ENCODE measurements at regions not wholly inside any gene's neighbourhood (a gene's known extent, or its start where the extent isn't known, plus 50 kb on each side); places are given as distances from the start of the nearest gene placed in this dataset.

GRCh38 chr11:39144351-39145130 lies 2314.9 kb downstream of the LRRC4C start:
- no peak for DNase-seq (ENCODE audit: low spot score)

DNA sequence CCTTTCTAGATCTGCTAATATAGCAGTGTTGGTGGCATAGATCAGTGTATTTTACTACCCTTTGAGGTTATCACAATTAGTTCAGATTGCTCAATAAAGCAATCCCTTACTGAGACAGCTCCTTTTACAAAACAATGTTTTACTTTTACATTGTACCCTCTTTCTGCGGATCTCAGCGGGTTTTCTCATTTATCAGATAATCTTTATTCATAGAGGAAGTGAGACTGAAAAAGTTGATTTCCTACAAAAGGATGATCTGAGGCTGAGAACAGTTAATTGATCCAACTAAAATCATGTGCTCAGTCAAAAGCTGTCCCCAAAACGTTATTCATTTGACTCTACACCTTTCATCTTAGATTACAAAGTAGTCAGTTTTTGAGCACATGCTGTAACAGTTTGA lies 2319.9 kb downstream of the LRRC4C start:
- DNase-seq (ENCODE audit: low spot score): no peak

DNA sequence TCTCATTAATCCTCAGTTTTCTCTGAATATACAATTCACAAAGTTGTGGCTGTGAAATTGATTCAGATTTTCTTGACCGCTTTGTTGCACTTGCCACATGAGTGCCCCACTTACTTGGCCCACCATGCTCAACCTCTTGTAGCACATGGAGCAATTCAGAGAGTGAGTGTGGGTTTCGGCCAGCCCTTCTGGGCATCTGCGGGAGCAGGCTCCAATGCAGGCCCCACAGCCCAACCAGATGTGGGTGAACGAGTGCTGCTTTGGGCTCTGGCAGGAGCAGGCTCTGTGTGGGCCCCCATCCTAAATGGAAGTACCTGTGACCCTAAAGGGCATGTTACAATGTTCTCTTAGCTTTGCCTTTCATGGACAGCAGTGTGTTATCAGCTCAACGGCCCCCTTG lies 2338.6 kb downstream of the LRRC4C start:
- DNase-seq (ENCODE audit: low spot score): no peak

- no peak for DNase-seq (ENCODE audit: low spot score)
Observed at GRCh38 chr11:39113606-39114005, 2345.8 kb downstream of the LRRC4C start.

DNA sequence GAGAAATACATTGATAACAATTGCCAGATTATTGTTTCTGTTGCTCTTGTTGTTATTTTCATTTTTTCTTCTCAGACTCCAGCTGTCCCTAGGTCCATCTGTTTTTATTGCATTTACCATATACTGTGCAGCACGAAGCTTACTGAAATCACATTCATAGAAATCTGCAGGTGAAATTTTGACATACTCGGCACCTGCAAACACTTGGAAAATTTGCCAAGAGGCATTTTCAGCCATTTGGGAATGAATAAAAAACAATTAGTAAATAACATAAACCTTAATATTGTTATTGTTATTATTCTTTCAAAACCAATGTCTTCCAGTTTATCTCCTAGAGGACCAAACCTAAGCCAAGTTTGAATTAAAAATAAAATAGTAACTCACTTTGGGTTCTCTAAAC lies 2357.2 kb downstream of the LRRC4C start:
- DNase-seq (ENCODE audit: low spot score): no peak

- DNase-seq (ENCODE audit: low spot score): no peak
Observed at GRCh38 chr11:39078465-39078864, 2381.0 kb downstream of the LRRC4C start.

- DNase-seq (ENCODE audit: low spot score): no peak
Observed at GRCh38 chr11:39037611-39038010, 2421.8 kb downstream of the LRRC4C start.

GRCh38 chr11:39036021-39036420 lies 2423.4 kb downstream of the LRRC4C start:
- DNase-seq (ENCODE audit: low spot score): no peak

DNA sequence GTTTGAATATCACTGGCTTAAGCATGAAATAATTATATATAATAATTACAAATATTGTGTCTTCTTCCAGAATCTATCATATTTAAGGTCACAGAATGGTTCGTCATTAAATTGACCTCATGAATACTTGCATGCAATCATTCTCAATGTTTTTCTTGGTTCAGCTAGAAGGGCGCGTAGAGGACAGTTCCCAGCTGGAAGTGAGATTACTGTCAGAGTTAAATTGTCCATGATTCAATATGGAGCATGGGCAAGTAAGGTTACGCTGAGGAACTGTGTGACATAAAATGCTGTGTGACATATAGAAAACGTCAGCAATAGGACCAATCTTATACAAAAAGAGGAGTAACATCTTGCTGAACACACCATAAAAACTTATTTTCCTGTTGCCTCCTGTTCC lies 2423.5 kb upstream of the RAG2 start:
- no peak for DNase-seq (ENCODE audit: low spot score)

DNA sequence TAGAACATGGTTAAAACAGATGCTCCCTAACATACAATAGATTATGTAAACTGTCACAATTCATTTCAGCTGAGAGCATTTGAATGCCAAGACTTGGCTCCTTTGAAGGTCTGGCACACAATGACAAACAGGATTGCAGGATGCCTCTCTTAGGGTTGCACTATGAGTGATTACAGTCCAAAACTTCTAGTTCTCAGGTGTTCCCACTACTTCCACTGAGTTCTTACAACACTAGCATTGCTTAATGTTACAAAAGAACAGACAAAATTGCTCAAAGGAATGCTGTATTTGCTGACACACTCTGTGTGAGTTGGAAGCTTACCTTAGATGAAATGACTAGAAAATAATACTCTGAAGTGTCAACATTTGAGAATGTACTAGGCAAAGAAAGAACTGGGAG lies 2413.8 kb upstream of the RAG2 start:
- DNase-seq (ENCODE audit: low spot score): no peak

GRCh38 chr11:38990841-38991240 lies 2392.8 kb upstream of the RAG2 start:
- DNase-seq (ENCODE audit: low spot score): no peak

DNA sequence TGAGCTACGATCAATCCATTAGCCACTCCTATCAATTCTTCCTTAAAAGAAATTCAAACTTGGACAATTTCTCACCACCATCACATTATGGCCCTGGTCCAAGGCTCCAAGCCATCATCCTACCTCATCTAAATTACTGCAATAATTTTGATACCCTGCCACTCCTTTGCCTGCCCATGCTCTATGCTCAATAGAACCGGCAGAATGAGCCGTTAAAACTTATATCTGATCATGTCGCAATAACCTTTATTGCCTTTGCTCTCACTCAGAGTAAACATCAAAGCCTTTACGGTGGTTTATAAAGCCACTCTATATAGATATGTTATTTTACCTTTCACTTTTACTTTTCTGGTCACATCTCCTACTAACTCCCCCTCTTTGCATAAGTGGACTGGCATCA lies 2392.1 kb upstream of the RAG2 start:
- no peak for DNase-seq (ENCODE audit: low spot score)

GRCh38 chr11:38988908-38989307 lies 2390.9 kb upstream of the RAG2 start:
- DNase-seq (ENCODE audit: low spot score): no peak

DNA sequence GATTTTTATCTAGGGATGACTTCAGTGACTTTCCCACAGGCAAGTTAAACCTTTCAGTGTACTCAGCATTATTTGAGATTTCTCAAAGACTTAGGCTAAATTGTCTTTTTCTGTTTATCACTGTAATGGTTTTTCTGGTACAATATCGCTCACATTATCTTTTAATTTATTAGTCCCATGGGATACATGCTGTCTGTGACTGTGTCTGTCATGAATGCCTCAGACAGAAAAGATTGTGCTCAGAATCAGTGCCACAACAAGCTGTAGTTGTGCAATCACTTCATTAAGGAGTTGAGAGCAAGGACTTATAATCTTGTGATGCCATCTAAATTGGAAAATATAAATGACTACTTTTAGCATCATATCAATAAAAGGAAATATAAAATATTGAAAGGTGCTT lies 2374.2 kb upstream of the RAG2 start:
- DNase-seq (ENCODE audit: low spot score): no peak

GRCh38 chr11:38971141-38971540 lies 2373.1 kb upstream of the RAG2 start:
- DNase-seq (ENCODE audit: low spot score): no peak

- no peak for DNase-seq (ENCODE audit: low spot score)
Observed at GRCh38 chr11:38968951-38969350, 2370.9 kb upstream of the RAG2 start.

GRCh38 chr11:38952698-38953097 lies 2354.7 kb upstream of the RAG2 start:
- no peak for DNase-seq (ENCODE audit: low spot score)

DNA sequence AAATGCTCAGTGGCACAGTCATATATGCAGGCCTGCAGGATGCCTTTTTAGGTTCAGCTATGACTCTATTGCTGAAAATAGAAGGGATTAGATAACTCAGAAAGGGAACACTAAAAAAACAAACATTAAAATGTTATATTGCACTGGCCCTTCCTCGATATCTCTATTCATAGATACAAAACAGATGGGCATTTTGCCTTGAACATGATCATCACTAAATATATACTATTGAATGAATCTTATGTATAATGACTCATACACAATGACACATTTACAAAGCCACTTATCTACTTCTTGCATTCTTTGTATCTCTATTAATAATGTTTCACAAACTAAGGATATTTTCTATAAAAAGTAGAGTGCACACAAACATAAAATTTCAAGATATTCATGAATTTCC lies 2352.8 kb upstream of the RAG2 start:
- DNase-seq (ENCODE audit: low spot score): no peak

- DNase-seq (ENCODE audit: low spot score): no peak
Observed at GRCh38 chr11:38948392-38948791, 2350.4 kb upstream of the RAG2 start.

DNA sequence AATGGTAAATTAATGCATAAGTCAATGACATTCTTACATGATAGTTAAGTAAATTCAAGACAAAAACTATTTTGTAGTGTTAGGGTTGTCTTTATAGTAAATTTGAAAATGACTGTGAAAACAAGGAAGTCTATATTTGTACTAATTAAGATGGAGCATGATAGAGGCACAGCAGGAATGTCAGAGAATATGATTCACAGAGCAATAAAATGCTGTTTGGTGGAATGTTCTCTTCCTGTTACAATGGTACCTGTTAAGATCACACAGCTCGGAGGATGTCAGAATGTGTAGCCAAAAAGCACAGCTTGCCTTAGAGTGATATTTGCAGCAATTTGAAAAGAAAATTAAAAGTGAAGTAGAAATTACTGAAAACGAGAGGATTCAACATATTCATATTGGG lies 2339.7 kb upstream of the RAG2 start:
- DNase-seq (ENCODE audit: low spot score): no peak

DNA sequence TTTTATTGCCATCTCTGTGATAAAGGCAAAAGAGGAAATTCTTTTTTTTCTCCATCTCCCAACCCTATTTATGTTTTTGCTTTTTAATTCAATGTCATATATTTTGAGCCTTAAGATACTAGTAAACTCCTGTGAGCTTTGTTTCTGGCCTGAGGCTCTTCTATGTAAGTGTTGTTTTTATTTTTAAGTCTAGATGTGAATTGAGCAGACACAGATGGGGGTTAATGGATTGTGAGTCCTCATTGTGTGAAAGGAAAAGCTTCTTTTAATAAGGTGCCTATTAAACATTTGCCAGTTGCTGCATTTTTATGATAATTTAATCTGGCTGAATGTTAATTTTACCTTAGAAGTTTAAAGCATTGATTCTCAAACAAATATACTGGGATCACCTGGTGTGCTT lies 2337.9 kb upstream of the RAG2 start:
- DNase-seq (ENCODE audit: low spot score): no peak

GRCh38 chr11:38927993-38928392 lies 2330.0 kb upstream of the RAG2 start:
- DNase-seq (ENCODE audit: low spot score): no peak

DNA sequence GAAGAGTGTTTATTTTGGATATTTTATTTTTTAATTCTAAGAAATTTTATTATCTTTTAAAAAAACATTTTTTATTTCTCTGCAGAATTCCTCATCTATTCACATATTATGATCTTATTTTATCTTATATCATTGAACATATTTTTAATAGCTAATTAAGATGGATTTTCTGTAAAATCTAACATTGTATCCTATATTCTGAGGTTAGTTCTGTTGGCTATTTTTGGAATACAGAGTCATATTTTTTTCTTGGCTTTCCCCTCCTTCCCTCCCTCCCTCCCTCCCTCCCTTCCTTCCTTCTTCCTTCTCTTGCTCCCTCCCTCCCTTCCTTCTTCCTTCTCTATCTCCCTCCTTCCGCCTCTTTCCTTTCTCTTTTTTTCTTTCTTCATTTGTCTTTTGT lies 2326.6 kb upstream of the RAG2 start:
- no peak for DNase-seq (ENCODE audit: low spot score)

DNA sequence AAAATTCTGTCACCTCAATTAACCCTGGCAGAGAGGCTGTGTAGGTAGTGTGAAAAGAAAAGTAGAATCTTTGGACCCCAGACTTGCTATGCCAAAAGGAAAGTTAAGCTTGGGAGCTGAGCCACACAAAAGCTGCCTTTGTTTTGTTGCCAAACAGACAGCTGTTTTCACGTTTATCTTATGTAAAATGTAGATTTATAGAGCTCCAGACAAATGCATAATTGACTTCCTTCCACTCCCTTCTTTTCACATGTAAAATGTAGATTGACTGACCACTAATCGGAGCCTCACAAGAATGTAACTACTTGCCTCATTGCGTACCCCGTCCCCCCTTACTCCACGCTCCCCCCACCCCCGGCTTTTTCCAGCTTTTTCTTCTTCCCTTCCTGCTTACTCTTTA lies 2302.2 kb upstream of the RAG2 start:
- no peak for DNase-seq (ENCODE audit: low spot score)
